Caco-2 (cell line): ENCODE measurements at regions not wholly inside any gene's neighbourhood (a gene's known extent, or its start where the extent isn't known, plus 50 kb on each side); places are given as distances from the start of the nearest gene placed in this dataset.

Experiments used
- BruUV-seq: library from RNA; stranded (reverse); fragments of 400-500 nt; replicated peaks from 2 replicates; lab custom pipeline; 2021; lab: Mats Ljungman, UMichigan
- CTCF ChIA-PET: fragments of 300-600 bp; sonication (Branson Sonifier 250); formaldehyde crosslinking; loops from one replicate; lab custom pipeline; 2022; ENCODE audit warnings: antibody characterized with exemption; lab: Charles Lee
- POLR2A ChIA-PET: fragments of 300-600 bp; sonication (Branson Sonifier 250); formaldehyde crosslinking; loops from one replicate; lab custom pipeline; 2022; ENCODE audit warnings: antibody characterized with exemption; lab: Charles Lee
- DNase-seq, 2 experiments: peaks; one replicate each; pipeline versions ENCODE4 v3.0.0 to v3.0.0-alpha.2; 2020 to 2022
- H3K27me3 ChIP-seq: replicated peaks from 2 replicates; pipeline ENCODE4 v1.6.0; 2011; ENCODE audit warnings: low read length; ENCODE audit not compliant: control insufficient read depth, insufficient read depth
- H3K36me3 ChIP-seq: 2 replicates; pipeline ENCODE4 v1.5.1; 2011; ENCODE audit warnings: low read length; ENCODE audit not compliant: control insufficient read depth, insufficient read depth
- H3K4me1 ChIP-seq: fragments of 250-450 bp; sonication (Bioruptor Pico); 2 replicates; pipeline ENCODE4 v1.5.1; 2020; ENCODE audit warnings: mild to moderate bottlenecking
- H3K4me3 ChIP-seq: 2 replicates; pipeline ENCODE4 v1.5.1; 2011; ENCODE audit warnings: low read depth, mild to moderate bottlenecking, control low read depth, low read length
- H3K9me3 ChIP-seq: fragments of 250-450 bp; sonication (Bioruptor Pico); 2 replicates; pipeline ENCODE4 v1.5.1; 2020; ENCODE audit warnings: mild to moderate bottlenecking, moderate library complexity
- H3K27ac Mint-ChIP-seq: one replicate; pipeline ENCODE4 v1.8.0; 2022; ENCODE audit warnings: mixed read lengths; ENCODE audit not compliant: unreplicated experiment
- H3K27me3 Mint-ChIP-seq: one replicate; pipeline ENCODE4 v1.8.0; 2022; ENCODE audit warnings: mixed read lengths; ENCODE audit not compliant: insufficient read depth, unreplicated experiment
- H3K36me3 Mint-ChIP-seq: one replicate; pipeline ENCODE4 v1.8.0; 2022; ENCODE audit warnings: mild to moderate bottlenecking, mixed read lengths; ENCODE audit not compliant: insufficient read depth, unreplicated experiment
- H3K4me1 Mint-ChIP-seq: one replicate; pipeline ENCODE4 v1.8.0; 2022; ENCODE audit warnings: low read depth, mixed read lengths; ENCODE audit not compliant: unreplicated experiment
- H3K4me3 Mint-ChIP-seq: one replicate; pipeline ENCODE4 v1.8.0; 2022; ENCODE audit warnings: mild to moderate bottlenecking, moderate library complexity, mixed read lengths; ENCODE audit not compliant: unreplicated experiment
- H3K9me3 Mint-ChIP-seq: one replicate; pipeline ENCODE4 v1.8.0; 2022; ENCODE audit warnings: mixed read lengths; ENCODE audit not compliant: unreplicated experiment
- intact Hi-C: fragments of 100-400 bp; cut with micrococcal nuclease; formaldehyde crosslinking; loops from one replicate; pipeline ENCODE4 v1.10.0; 2022; ENCODE audit not compliant: unreplicated experiment
- TF ChIP-seq, protein P1 (sequence below), 2 experiments: fragments of 200-600 bp in 1 of 2; IDR thresholded peaks; 1 replicate in 1 of 2; 2 replicates in 1 of 2; pipeline versions ENCODE4 v1.5.1 to v1.8.0; 2011 to 2022; ENCODE audit warnings: antibody characterized with exemption in 1 of 2, control low read depth in 1 of 2, inconsistent platforms in 1 of 2, low read depth in 1 of 2, low read length in 1 of 2, mild to moderate bottlenecking in 1 of 2, moderate library complexity in 1 of 2; ENCODE audit not compliant: insufficient read depth in 1 of 2, severe bottlenecking in 1 of 2, unreplicated experiment in 1 of 2

DNA sequence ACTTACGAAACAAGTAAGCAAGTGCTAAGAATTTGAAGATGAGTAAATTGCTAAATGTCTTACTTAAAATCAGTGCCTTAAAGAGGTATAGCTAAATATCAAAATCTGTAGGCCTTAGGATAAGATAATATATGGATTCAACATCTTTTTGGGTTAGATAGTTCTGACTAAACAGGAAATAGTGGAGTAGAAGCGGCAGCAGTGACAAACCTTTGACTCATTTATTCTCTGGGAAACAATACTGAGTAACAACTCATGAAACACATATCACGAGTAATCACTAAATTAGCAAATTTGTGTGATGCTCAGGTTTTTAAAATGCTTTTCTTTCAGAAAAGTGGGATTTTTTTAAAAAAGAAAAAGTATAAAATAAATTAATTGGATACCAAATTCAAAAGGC lies 762.1 kb upstream of the TYRP1 start:
- POLR2A ChIA-PET, result no interaction called here

DNA sequence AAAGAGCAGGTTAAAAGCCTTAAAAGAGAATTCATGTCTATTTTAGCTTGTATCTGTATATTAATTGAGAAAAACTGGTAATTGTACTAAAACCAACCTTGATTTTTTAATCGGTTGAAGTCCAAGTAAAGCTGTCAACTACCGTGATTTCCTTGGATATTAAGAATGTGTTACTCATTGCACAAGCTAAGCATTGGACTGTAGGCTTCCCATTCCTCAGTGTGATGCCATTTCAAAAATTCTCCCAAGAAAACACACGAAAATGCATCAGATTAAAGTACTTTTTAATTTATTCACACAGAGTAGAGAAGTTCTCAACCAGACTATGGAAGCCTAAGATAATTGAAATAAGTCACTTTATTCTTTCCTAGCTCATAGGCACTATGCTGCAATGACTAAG lies 761.4 kb upstream of the TYRP1 start:
- no peak overlapping the region for H3K27ac Mint-ChIP-seq
- no peak overlapping the region for H3K4me3 Mint-ChIP-seq
- H3K9me3 ChIP-seq, result no peaks in the 10 kb centered on the region
- no peak for DNase-seq
- H3K9me3 Mint-ChIP-seq, result no peaks in the 10 kb centered on the region
- TF ChIP-seq, protein P1, sequence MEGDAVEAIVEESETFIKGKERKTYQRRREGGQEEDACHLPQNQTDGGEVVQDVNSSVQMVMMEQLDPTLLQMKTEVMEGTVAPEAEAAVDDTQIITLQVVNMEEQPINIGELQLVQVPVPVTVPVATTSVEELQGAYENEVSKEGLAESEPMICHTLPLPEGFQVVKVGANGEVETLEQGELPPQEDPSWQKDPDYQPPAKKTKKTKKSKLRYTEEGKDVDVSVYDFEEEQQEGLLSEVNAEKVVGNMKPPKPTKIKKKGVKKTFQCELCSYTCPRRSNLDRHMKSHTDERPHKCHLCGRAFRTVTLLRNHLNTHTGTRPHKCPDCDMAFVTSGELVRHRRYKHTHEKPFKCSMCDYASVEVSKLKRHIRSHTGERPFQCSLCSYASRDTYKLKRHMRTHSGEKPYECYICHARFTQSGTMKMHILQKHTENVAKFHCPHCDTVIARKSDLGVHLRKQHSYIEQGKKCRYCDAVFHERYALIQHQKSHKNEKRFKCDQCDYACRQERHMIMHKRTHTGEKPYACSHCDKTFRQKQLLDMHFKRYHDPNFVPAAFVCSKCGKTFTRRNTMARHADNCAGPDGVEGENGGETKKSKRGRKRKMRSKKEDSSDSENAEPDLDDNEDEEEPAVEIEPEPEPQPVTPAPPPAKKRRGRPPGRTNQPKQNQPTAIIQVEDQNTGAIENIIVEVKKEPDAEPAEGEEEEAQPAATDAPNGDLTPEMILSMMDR (IDR thresholded peaks at IDR 0.05; ENCODE audit: insufficient read depth in 1 of 2, low read depth in 1 of 2, low read length in 1 of 2, severe bottlenecking in 1 of 2, unreplicated experiment in 1 of 2), result no peak
- no peaks in the 10 kb centered on the region for H3K36me3 ChIP-seq
- CTCF ChIA-PET, result no interaction called here
- H3K27me3 Mint-ChIP-seq, result no peaks in the 10 kb centered on the region
- no peaks in the 10 kb centered on the region for H3K4me1 ChIP-seq
- no peaks in the 10 kb centered on the region for H3K36me3 Mint-ChIP-seq
- intact Hi-C loops, result no loop called here
- H3K27me3 ChIP-seq, result no peaks in the 10 kb centered on the region
- H3K4me1 Mint-ChIP-seq, result no peaks in the 10 kb centered on the region
- no TSS peak for BruUV-seq
- POLR2A ChIA-PET, result no interaction called here
- H3K4me3 ChIP-seq, result no peak overlapping the region

More for the DNA sequence above, 762.1 kb upstream of the TYRP1 start:
- no peak overlapping the region for H3K4me3 Mint-ChIP-seq
- no peaks in the 10 kb centered on the region for H3K36me3 Mint-ChIP-seq
- H3K27me3 Mint-ChIP-seq, result no peaks in the 10 kb centered on the region
- H3K27ac Mint-ChIP-seq, result no peak overlapping the region
- CTCF ChIA-PET, result no interaction called here
- Histone ChIP-seq H3K4me3 (no peak overlapping the region), H3K36me3 (no peaks in the 10 kb centered on the region), H3K27me3 (no peaks in the 10 kb centered on the region), H3K9me3 (no peaks in the 10 kb centered on the region), H3K4me1 (no peaks in the 10 kb centered on the region)
- no peak for DNase-seq
- BruUV-seq, result no TSS peak
- no peaks in the 10 kb centered on the region for H3K9me3 Mint-ChIP-seq
- H3K4me1 Mint-ChIP-seq, result no peaks in the 10 kb centered on the region
- intact Hi-C loops, result no loop called here
- TF ChIP-seq, protein P1 (IDR thresholded peaks at IDR 0.05; ENCODE audit: insufficient read depth in 1 of 2, low read depth in 1 of 2, low read length in 1 of 2, severe bottlenecking in 1 of 2, unreplicated experiment in 1 of 2), result no peak

DNA sequence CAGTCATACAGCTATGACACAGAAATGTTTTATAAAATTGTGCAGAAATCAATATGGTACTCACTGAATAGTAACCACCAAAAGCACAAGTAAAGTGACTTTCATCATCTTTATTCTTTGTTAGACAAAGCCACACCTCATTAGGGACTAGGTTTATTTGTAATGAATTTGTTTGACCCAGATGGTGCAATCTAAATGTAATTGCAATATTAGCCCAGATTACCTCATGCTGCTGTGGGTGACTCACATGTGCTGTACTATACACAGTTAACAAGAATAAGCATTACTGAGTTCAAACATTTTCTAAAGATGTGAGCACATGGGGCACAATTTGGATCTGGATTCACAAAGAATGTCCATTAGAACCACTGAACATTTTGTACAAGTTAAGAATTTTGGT lies 759.3 kb upstream of the TYRP1 start:
- BruUV-seq, result no TSS peak
- TF ChIP-seq, protein P1 (IDR thresholded peaks at IDR 0.05; ENCODE audit: insufficient read depth in 1 of 2, low read depth in 1 of 2, low read length in 1 of 2, severe bottlenecking in 1 of 2, unreplicated experiment in 1 of 2), result no peak
- no peaks in the 10 kb centered on the region for H3K36me3 Mint-ChIP-seq
- H3K4me1 ChIP-seq, result no peaks in the 10 kb centered on the region
- H3K4me1 Mint-ChIP-seq, result no peaks in the 10 kb centered on the region
- H3K36me3 ChIP-seq, result no peaks in the 10 kb centered on the region
- no peaks in the 10 kb centered on the region for H3K27me3 Mint-ChIP-seq
- CTCF ChIA-PET, result no interaction called here
- H3K27ac Mint-ChIP-seq, result no peak overlapping the region
- intact Hi-C loops, result no loop called here
- H3K27me3 ChIP-seq, result no peaks in the 10 kb centered on the region
- no peaks in the 10 kb centered on the region for H3K9me3 ChIP-seq
- H3K4me3 Mint-ChIP-seq, result no peak overlapping the region
- DNase-seq, result no peak
- H3K9me3 Mint-ChIP-seq, result no peaks in the 10 kb centered on the region
- POLR2A ChIA-PET, result no interaction called here
- H3K4me3 ChIP-seq, result no peak overlapping the region
